ENCODE measurements at regions not wholly inside any gene's neighbourhood (a gene's known extent, or its start where the extent isn't known, plus 50 kb on each side); places are given as distances from the start of the nearest gene placed in this dataset.
"Not testable (repeated sequence)": the region's sequence is repeated elsewhere in the genome, so short reads cannot be mapped to it uniquely, and the experiment has no call there.

GRCh38 chr7:69429911-69430383 lies 168.3 kb upstream of the AUTS2 start:
- DNase-seq (ENCODE audit: extremely low read depth, low read depth): no peak
- TF ChIP-seq CTCF (IDR thresholded peaks at IDR 0.05; ENCODE audit: low read depth, low read length): no peak

DNA sequence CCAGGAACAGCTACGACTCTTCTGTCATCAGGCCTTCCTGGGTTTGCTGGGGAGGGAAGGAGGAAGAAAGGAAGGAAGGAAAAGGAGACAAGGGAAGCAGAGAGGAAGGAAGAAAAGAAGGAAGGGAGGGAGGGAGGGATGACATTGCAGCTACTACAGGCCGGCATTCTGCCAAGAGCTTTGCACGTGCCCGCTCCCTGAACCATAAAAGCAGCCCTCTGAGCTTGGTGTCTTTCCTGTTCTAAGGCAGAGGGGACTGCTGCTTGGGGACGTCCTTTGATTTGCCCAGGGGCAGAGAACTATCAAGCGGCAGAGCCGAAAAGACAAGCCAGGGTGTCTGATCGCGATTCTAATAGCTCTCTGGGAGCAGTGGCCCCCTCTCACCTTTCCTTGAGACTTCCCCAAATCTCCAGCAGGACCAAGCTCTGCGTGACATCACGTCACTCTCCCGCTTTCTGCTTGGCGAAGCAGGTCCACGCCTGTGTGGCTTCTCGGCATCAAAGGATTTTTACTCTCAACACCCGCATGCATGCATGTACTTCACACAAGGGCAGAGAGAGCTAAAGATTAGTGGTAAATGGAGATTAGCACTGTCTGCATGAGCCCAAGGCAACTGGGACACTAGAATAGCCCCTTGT lies 167.8 kb upstream of the AUTS2 start:
- no peak for DNase-seq (ENCODE audit: extremely low read depth, low read depth)
- TF ChIP-seq CTCF (IDR thresholded peaks at IDR 0.05; ENCODE audit: low read depth, low read length): no peak

- DNase-seq (ENCODE audit: extremely low read depth, low read depth): no peak
Observed at GRCh38 chr7:69431626-69432025, 166.6 kb upstream of the AUTS2 start.

GRCh38 chr7:69432276-69432675 lies 166.0 kb upstream of the AUTS2 start:
- not testable (repeated sequence) for DNase-seq (ENCODE audit: extremely low read depth, low read depth)

More at GRCh38 chr7:69431626-69432025, 166.6 kb upstream of the AUTS2 start:
- TF ChIP-seq CTCF (IDR thresholded peaks at IDR 0.05; ENCODE audit: low read depth, low read length): no peak

DNA sequence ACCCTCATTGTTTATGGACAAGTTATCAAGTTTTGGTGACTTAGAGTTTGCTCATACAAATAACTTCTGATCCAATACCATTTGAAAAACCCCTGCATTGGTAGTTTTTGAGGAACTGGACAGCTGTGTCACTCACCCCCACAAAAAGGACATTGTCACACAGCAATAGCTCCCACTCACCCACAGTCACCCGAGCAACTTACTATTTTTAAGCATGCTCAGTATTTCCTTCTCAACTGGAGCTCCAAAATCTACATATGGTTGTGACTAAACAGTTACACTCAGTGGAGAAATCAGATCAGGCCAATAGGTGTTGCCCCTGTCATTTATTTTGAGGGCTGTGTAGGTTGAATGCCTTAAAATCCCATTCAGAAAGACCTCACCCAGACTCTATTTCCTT lies 165.2 kb upstream of the AUTS2 start:
- no peak for DNase-seq (ENCODE audit: extremely low read depth, low read depth)

DNA sequence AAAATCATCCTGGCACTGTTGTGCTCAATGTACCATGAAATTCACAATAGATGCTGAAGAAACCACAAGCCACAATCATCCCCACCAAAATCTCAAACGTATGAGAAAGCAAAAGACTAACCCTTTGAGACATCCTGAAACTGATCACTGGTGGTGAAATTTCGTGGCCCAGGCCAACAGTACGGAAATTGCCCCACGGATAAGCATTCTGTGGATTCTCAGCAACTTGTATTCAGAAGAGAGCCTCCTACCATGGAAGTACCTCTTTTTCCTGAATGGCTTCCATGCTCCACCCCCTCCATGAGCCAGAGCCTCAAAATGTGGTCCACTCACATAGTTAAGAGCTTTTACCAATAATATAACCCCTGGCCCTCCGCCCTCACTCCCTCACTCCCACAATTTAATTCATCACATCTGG lies 163.9 kb upstream of the AUTS2 start:
- no peak for DNase-seq (ENCODE audit: extremely low read depth, low read depth)
- no peak for TF ChIP-seq CTCF (IDR thresholded peaks at IDR 0.05; ENCODE audit: low read depth, low read length)

More for the DNA sequence above, 165.2 kb upstream of the AUTS2 start:
- TF ChIP-seq CTCF (IDR thresholded peaks at IDR 0.05; ENCODE audit: low read depth, low read length): no peak

DNA sequence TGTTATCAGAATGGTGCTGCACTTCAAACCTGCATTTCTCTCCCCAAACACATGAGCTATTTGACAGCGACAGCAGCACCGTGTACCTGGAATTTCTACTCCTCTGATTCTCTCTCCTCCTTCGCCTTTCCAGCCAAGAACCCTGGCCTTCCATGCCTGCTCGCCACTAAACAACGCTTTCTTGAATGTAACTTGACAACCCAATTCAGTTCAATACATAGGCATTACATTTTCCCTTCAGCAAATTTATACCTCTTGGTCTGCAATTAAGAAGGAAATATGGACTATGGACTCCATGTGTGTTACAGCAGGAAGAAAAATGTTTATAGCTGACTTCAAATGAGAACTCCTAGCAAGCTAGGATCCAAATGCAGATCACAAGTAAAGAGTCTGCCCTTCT lies 162.6 kb upstream of the AUTS2 start:
- TF ChIP-seq CTCF (IDR thresholded peaks at IDR 0.05; ENCODE audit: low read depth, low read length): no peak
- no peak for DNase-seq (ENCODE audit: extremely low read depth, low read depth)

DNA sequence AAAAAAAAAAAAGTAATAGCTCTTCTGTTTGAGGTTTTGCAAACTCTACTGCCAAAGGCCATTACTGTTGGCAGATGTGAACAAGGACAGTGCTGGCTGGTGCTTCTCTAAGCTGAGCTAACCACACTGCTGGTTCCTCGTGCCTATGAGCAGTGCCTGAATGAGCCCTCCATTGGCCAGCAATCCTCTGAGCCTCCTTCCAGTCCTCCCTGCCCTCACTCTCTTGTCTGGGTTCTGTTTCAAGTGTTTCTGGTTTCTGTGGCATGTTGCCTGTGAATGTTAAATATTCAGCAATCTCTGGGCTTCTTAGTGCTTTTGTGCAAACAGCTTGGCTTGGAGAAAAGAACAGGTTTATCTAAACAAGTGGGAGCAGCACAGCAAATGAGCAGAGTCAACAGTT lies 161.3 kb upstream of the AUTS2 start:
- no peak for DNase-seq (ENCODE audit: extremely low read depth, low read depth)
- TF ChIP-seq CTCF (IDR thresholded peaks at IDR 0.05; ENCODE audit: low read depth, low read length): no peak

All from AG09319 (cell line).